ENCODE measurements at regions not wholly inside any gene's neighbourhood (a gene's known extent, or its start where the extent isn't known, plus 50 kb on each side); places are given as distances from the start of the nearest gene placed in this dataset.

DNA sequence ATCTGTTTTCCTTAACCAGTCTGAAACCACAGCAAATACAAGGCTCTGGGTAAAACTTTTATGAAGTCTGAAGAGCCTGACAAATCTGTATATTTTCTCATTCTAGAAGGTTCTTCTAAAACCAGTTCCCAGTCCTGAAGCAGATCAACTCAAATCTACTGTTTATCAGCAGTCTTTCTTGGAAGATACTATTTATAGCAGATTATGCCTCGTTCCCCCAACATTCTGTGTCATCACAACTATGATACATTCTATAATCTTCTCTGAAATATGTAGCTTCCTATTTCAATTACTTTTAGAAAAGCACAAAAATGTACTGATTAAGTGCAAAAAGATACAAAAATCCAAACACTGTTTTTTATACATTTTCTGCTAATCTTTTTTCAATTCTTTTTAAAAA is 67.5 kb downstream of the NIBAN1 start:
- DNase-seq (ENCODE audit: low spot score) (no peak), ATAC-seq (no peak)
- no peaks in the 10 kb centered on the region for H3K36me3 Mint-ChIP-seq
- H3K4me1 Mint-ChIP-seq: peaks cover 8% of the 10 kb centered on the region
- no peak overlapping the region for H3K27ac Mint-ChIP-seq
- H3K4me3 Mint-ChIP-seq: no peak overlapping the region
- H3K27me3 Mint-ChIP-seq (ENCODE audit: low read depth): no peaks in the 10 kb centered on the region
- TF ChIP-seq, protein P1, sequence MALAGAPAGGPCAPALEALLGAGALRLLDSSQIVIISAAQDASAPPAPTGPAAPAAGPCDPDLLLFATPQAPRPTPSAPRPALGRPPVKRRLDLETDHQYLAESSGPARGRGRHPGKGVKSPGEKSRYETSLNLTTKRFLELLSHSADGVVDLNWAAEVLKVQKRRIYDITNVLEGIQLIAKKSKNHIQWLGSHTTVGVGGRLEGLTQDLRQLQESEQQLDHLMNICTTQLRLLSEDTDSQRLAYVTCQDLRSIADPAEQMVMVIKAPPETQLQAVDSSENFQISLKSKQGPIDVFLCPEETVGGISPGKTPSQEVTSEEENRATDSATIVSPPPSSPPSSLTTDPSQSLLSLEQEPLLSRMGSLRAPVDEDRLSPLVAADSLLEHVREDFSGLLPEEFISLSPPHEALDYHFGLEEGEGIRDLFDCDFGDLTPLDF (CRISPR knock-in tag; IDR thresholded peaks at IDR 0.05): no peak
- TF ChIP-seq ZNF317 (CRISPR knock-in tag; IDR thresholded peaks at IDR 0.05; ENCODE audit: borderline replicate concordance, low read depth): no peak
- TF ChIP-seq, protein P2, sequence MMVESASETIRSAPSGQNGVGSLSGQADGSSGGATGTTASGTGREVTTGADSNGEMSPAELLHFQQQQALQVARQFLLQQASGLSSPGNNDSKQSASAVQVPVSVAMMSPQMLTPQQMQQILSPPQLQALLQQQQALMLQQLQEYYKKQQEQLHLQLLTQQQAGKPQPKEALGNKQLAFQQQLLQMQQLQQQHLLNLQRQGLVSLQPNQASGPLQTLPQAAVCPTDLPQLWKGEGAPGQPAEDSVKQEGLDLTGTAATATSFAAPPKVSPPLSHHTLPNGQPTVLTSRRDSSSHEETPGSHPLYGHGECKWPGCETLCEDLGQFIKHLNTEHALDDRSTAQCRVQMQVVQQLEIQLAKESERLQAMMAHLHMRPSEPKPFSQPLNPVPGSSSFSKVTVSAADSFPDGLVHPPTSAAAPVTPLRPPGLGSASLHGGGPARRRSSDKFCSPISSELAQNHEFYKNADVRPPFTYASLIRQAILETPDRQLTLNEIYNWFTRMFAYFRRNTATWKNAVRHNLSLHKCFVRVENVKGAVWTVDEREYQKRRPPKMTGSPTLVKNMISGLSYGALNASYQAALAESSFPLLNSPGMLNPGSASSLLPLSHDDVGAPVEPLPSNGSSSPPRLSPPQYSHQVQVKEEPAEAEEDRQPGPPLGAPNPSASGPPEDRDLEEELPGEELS (CRISPR knock-in tag; IDR thresholded peaks at IDR 0.05): no peak
- TF ChIP-seq NR2C2 (CRISPR knock-in tag; IDR thresholded peaks at IDR 0.05): no peak
- TF ChIP-seq, protein P3, sequence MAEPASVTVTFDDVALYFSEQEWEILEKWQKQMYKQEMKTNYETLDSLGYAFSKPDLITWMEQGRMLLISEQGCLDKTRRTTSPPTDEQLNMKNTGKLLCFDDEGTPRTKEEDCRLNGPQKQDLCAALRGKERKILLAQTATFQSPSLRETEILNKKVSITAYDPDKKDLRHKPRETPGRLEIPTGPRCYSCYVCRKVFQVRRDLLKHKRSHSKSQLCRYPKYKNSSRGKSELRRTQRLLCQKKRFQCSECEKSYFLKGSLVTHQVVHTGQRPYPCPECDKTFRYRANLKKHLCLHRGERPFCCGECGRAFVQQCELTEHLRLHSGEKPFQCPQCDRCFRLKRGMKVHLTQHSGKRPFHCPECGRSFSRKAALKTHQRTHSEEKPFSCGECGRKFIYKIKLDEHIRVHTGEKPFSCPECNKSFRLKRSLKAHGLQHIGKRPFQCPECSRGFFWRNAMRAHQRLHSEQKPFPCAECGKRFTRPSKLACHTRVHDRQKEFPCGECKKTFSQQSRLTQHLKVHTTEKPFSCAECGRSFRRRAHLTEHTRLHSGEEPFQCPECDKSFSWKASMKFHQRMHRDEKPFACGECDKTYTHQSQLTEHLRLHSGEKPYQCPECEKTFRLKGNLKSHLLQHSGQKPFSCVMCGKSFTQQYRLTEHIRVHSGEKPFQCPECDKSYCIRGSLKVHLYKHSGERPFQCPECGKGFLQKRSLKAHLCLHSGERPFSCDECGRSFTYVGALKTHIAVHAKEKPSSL (CRISPR knock-in tag; conservative IDR thresholded peaks at IDR 0.05): no peak
- TF ChIP-seq ZNF121 (CRISPR knock-in tag; IDR thresholded peaks at IDR 0.05): no peak
- no peak for TF ChIP-seq NR1H2 (CRISPR knock-in tag; IDR thresholded peaks at IDR 0.05)
- TF ChIP-seq, protein P4, sequence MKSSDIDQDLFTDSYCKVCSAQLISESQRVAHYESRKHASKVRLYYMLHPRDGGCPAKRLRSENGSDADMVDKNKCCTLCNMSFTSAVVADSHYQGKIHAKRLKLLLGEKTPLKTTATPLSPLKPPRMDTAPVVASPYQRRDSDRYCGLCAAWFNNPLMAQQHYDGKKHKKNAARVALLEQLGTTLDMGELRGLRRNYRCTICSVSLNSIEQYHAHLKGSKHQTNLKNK (CRISPR knock-in tag; IDR thresholded peaks at IDR 0.05): no peak
- ChIA-PET CTCF (no interaction called here), POLR2A (no interaction called here)
- no peaks in the 10 kb centered on the region for H3K9me3 Mint-ChIP-seq

DNA sequence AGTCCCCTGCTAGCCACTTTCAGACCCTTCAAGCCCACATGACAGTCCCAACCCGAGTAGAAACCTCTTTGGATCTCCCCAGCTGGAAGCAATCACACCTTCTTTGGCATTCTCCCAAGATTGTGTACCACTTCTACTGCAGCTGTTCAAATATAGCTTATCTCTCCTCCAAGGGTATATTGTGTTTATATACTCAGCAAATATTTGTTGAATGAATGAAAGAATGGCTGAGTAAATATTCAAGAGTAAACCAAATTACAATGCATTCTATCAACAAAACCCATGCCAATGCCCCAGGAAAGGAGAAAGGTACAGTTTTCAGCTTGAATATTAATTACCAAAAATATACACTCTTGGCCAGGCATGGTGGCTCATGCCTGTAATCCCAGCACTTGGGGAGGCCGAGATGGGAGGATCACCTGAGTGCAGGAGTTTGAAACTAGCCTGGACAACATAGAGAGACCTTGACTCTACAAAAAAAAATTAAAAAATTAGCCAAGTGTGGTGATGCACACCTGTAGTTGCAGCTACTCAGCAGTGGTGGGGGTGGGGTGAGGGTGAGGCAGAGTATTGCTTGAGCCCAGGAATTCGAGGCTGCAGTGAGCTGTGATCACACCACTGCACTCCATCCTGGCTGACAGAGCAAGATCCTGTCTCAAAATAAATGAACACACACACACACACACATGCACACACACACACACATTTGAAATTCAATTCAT is 68.5 kb downstream of the NIBAN1 start:
- Mint-ChIP-seq H3K27me3 (ENCODE audit: low read depth) (no peaks in the 10 kb centered on the region), H3K9me3 (no peaks in the 10 kb centered on the region), H3K4me3 (no peak overlapping the region), H3K27ac (no peak overlapping the region), H3K36me3 (no peaks in the 10 kb centered on the region), H3K4me1 (peaks cover 17% of the 10 kb centered on the region)
- POLR2A ChIA-PET: no interaction called here
- DNase-seq (ENCODE audit: low spot score) (no peak), ATAC-seq (no peak)
- TF ChIP-seq, protein P3 (CRISPR knock-in tag; conservative IDR thresholded peaks at IDR 0.05): no peak
- no peak for TF ChIP-seq CREM (CRISPR knock-in tag; IDR thresholded peaks at IDR 0.05)
- TF ChIP-seq TEAD1 (CRISPR knock-in tag; IDR thresholded peaks at IDR 0.05): no peak
- no peak for TF ChIP-seq ESRRA (CRISPR knock-in tag; IDR thresholded peaks at IDR 0.05; ENCODE audit: borderline replicate concordance)
- TF ChIP-seq, protein P5, sequence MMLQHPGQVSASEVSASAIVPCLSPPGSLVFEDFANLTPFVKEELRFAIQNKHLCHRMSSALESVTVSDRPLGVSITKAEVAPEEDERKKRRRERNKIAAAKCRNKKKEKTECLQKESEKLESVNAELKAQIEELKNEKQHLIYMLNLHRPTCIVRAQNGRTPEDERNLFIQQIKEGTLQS (CRISPR knock-in tag; conservative IDR thresholded peaks at IDR 0.05): no peak
- TF ChIP-seq, protein P4 (CRISPR knock-in tag; IDR thresholded peaks at IDR 0.05): no peak
- TF ChIP-seq TP53 (CRISPR knock-in tag; IDR thresholded peaks at IDR 0.05): no peak
- TF ChIP-seq NR2C2 (CRISPR knock-in tag; IDR thresholded peaks at IDR 0.05): no peak
- no peak for TF ChIP-seq FOXJ3 (CRISPR knock-in tag; IDR thresholded peaks at IDR 0.05; ENCODE audit: borderline replicate concordance)
- CTCF ChIA-PET: no interaction called here

Data from WTC11 (cell line).